H9 (cell line): ENCODE measurements at regions not wholly inside any gene's neighbourhood (a gene's known extent, or its start where the extent isn't known, plus 50 kb on each side); places are given as distances from the start of the nearest gene placed in this dataset.

ENCODE experiments used
- DNase-seq: peaks from one replicate; pipeline ENCODE4 v3.0.0-alpha.2; 2017
- H2AFZ ChIP-seq: one replicate; pipeline ENCODE4 v1.6.1; 2013; ENCODE audit warnings: mild to moderate bottlenecking, low read length, control low read depth, moderate library complexity
- H2AK5ac ChIP-seq: 2 replicates; pipeline ENCODE4 v1.6.1; 2013; ENCODE audit warnings: low read length, control low read depth, mixed read lengths; ENCODE audit not compliant: insufficient read length
- H2BK120ac ChIP-seq: one replicate; pipeline ENCODE4 v1.6.1; 2013; ENCODE audit warnings: low read depth, mild to moderate bottlenecking, low read length, control low read depth, inconsistent platforms; ENCODE audit not compliant: poor library complexity, severe bottlenecking
- H2BK12ac ChIP-seq: 2 replicates; pipeline ENCODE4 v1.6.1; 2013; ENCODE audit warnings: low read length, control low read depth, mixed read lengths, low read depth; ENCODE audit not compliant: insufficient read length
- H2BK15ac ChIP-seq: 2 replicates; pipeline ENCODE4 v1.6.1; 2013; ENCODE audit warnings: low read depth, low read length, control low read depth
- H2BK20ac ChIP-seq: one replicate; pipeline ENCODE4 v1.6.1; 2013; ENCODE audit warnings: low read depth, mild to moderate bottlenecking, low read length, control low read depth, inconsistent platforms; ENCODE audit not compliant: poor library complexity, severe bottlenecking
- H2BK5ac ChIP-seq: 2 replicates; pipeline ENCODE4 v1.6.1; 2013; ENCODE audit warnings: low read length, control low read depth, mixed read lengths; ENCODE audit not compliant: insufficient read length
- H3K14ac ChIP-seq: 2 replicates; pipeline ENCODE4 v1.6.1; 2013; ENCODE audit warnings: low read length, control low read depth; ENCODE audit not compliant: insufficient read depth
- H3K18ac ChIP-seq: 2 replicates; pipeline ENCODE4 v1.6.1; 2013; ENCODE audit warnings: low read depth, mild to moderate bottlenecking, mixed read lengths, low read length, control low read depth; ENCODE audit not compliant: insufficient read length
- H3K23ac ChIP-seq: 2 replicates; pipeline ENCODE4 v1.6.1; 2013; ENCODE audit warnings: low read length, control low read depth, mixed read lengths, low read depth; ENCODE audit not compliant: insufficient read length
- H3K23me2 ChIP-seq: 2 replicates; pipeline ENCODE4 v1.6.1; 2013; ENCODE audit warnings: low read depth, mild to moderate bottlenecking, mixed read lengths, low read length, control low read depth; ENCODE audit not compliant: insufficient read length, poor library complexity, severe bottlenecking
- H3K27ac ChIP-seq: 2 replicates; pipeline ENCODE4 v1.5.1; 2013; ENCODE audit warnings: low read length, control low read depth, mixed read lengths, low read depth; ENCODE audit not compliant: insufficient read length
- H3K27me3 ChIP-seq: 2 replicates; pipeline ENCODE4 v1.6.1; 2013; ENCODE audit warnings: low read length, control low read depth, inconsistent platforms; ENCODE audit not compliant: insufficient read depth
- H3K4ac ChIP-seq: 2 replicates; pipeline ENCODE4 v1.6.1; 2013; ENCODE audit warnings: low read depth, mild to moderate bottlenecking, control low read depth, inconsistent platforms, low read length, moderate library complexity
- H3K4me1 ChIP-seq: 2 replicates; pipeline ENCODE4 v1.6.1; 2013; ENCODE audit warnings: low read length, control low read depth, inconsistent platforms; ENCODE audit not compliant: insufficient read depth
- H3K4me2 ChIP-seq: 2 replicates; pipeline ENCODE4 v1.6.1; 2013; ENCODE audit warnings: low read length, control low read depth, mixed read lengths; ENCODE audit not compliant: insufficient read length, insufficient read depth
- H3K56ac ChIP-seq: 2 replicates; pipeline ENCODE4 v1.6.1; 2013; ENCODE audit warnings: low read depth, mild to moderate bottlenecking, mixed read lengths, low read length, control low read depth; ENCODE audit not compliant: insufficient read length
- H3K79me1 ChIP-seq: 2 replicates; pipeline ENCODE4 v1.6.1; 2013; ENCODE audit warnings: low read depth, mild to moderate bottlenecking, moderate library complexity, low read length, control low read depth, inconsistent platforms; ENCODE audit not compliant: insufficient read depth, poor library complexity, severe bottlenecking
- H3K79me2 ChIP-seq: 2 replicates; pipeline ENCODE4 v1.6.1; 2013; ENCODE audit warnings: low read length, control low read depth, inconsistent platforms; ENCODE audit not compliant: insufficient read depth
- H3K9ac ChIP-seq: 2 replicates; pipeline ENCODE4 v1.6.1; 2013; ENCODE audit warnings: low read length, control low read depth, mixed read lengths; ENCODE audit not compliant: insufficient read length; ENCODE audit errors: extremely low read depth
- H3K9me3 ChIP-seq: one replicate; pipeline ENCODE4 v1.6.1; 2013; ENCODE audit warnings: low read depth, low read length, inconsistent platforms; ENCODE audit not compliant: control insufficient read depth
- H3T11ph ChIP-seq: one replicate; pipeline ENCODE4 v1.6.1; 2013; ENCODE audit warnings: mild to moderate bottlenecking, low read length, control low read depth, inconsistent platforms
- H4K20me1 ChIP-seq: one replicate; pipeline ENCODE4 v1.6.1; 2013; ENCODE audit not compliant: control insufficient read depth, insufficient read length, insufficient read depth
- H4K5ac ChIP-seq: 2 replicates; pipeline ENCODE4 v1.6.1; 2013; ENCODE audit warnings: low read depth, mild to moderate bottlenecking, mixed read lengths, low read length, control low read depth; ENCODE audit not compliant: insufficient read length
- H4K8ac ChIP-seq: replicated peaks from 2 replicates; pipeline ENCODE4 v1.6.1; 2013; ENCODE audit warnings: low read length, control low read depth, mixed read lengths, low read depth; ENCODE audit not compliant: insufficient read length
- H4K91ac ChIP-seq: 2 replicates; pipeline ENCODE4 v1.6.1; 2013; ENCODE audit warnings: low read depth, mild to moderate bottlenecking, moderate library complexity, mixed read lengths, low read length, control low read depth; ENCODE audit not compliant: insufficient read length
- H3K27ac Mint-ChIP-seq, 3 experiments: 2 replicates in 2 of 3; 3 replicates in 1 of 3; pipeline ENCODE4 v1.8.0; 2020 to 2021; ENCODE audit warnings: mixed read lengths in 3 of 3, mild to moderate bottlenecking in 1 of 3, moderate library complexity in 1 of 3
- H3K27me3 Mint-ChIP-seq: 2 replicates; pipeline ENCODE4 v1.8.0; 2021; ENCODE audit warnings: low read depth, mild to moderate bottlenecking, moderate library complexity, mixed read lengths
- H3K36me3 Mint-ChIP-seq, 3 experiments: 2 replicates in 2 of 3; 3 replicates in 1 of 3; pipeline ENCODE4 v1.8.0; 2020 to 2021; ENCODE audit warnings: low read depth in 3 of 3, mixed read lengths in 3 of 3; ENCODE audit not compliant: insufficient read depth in 1 of 3
- H3K4me1 Mint-ChIP-seq, 2 experiments: 2 replicates each; pipeline ENCODE4 v1.8.0; 2020; ENCODE audit warnings: mixed read lengths in 2 of 2
- H3K4me3 Mint-ChIP-seq, 2 experiments: 2 replicates in 1 of 2; 3 replicates in 1 of 2; pipeline ENCODE4 v1.8.0; 2020 to 2021; ENCODE audit warnings: mild to moderate bottlenecking in 2 of 2, mixed read lengths in 2 of 2, moderate library complexity in 1 of 2
- H3K9me3 Mint-ChIP-seq, 2 experiments: 2 replicates in 1 of 2; 3 replicates in 1 of 2; pipeline ENCODE4 v1.8.0; 2020; ENCODE audit warnings: mild to moderate bottlenecking in 2 of 2, mixed read lengths in 2 of 2, moderate library complexity in 1 of 2
- CTCF ChIP-seq: fragments of 200-600 bp; sonication (generic); conservative IDR thresholded peaks from 3 replicates; pipeline ENCODE4 v1.8.0; 2021; ENCODE audit warnings: antibody characterized with exemption, mild to moderate bottlenecking
- WGBS: extraction: QIAGEN DNeasy Blood & Tissue Kit; methylation state at CpG from one replicate; pipeline ENCODE4 v1.1.7; 2013; ENCODE audit warnings: missing lambda C conversion rate, low lambda C conversion rate, mixed read lengths; ENCODE audit not compliant: insufficient read length; ENCODE audit errors: extremely low coverage; 5-methylcytosine and 5-hydroxymethylcytosine counted together

DNA sequence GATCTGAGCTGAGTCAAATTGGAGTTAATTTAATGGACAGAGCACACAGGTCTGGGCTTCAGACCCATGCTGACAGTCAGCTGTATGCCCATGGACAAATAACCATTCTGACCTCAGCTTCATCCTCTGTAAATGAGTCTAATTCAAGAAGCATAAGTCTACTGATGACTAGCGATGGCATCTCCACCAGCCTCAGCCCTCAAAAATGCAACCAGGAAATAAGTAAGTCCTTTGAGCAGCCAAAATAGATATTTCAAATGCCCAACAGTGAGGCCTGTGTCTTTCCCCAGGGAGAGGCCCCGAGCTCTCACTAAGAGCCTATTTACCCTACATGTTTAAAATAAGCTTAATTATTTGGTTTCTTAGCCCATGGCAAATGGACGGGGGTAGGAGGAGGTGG lies 114.2 kb upstream of the MTHFD1L start:
- no peaks in the 10 kb centered on the region for H3K9me3 ChIP-seq
- H2BK5ac ChIP-seq = no peak overlapping the region
- H2BK12ac ChIP-seq = no peak overlapping the region
- no peak overlapping the region for H3K27ac Mint-ChIP-seq
- H3K4me2 ChIP-seq = no peak overlapping the region
- H4K20me1 ChIP-seq = no peaks in the 10 kb centered on the region
- H3K4me1 ChIP-seq = peaks cover 4% of the 10 kb centered on the region; the same call in 1 of the 2 replicates
- H3K36me3 Mint-ChIP-seq = no peaks in the 10 kb centered on the region
- no peak for DNase-seq
- peaks cover 18 to 37% of the 10 kb centered on the region in 2 experiments for H3K4me1 Mint-ChIP-seq
- WGBS = no CpG with 5 or more reads among the region's 3 CpGs
- H3K9me3 Mint-ChIP-seq = no peaks in the 10 kb centered on the region
- H2AFZ ChIP-seq = no peak overlapping the region
- no peak overlapping the region for H4K8ac ChIP-seq
- no peak overlapping the region for H3K18ac ChIP-seq
- H3K23me2 ChIP-seq = no peaks in the 10 kb centered on the region
- peaks cover 53% of the 10 kb centered on the region for H3K27me3 Mint-ChIP-seq
- no peak overlapping the region for H2AK5ac ChIP-seq
- H3K79me1 ChIP-seq = no peaks in the 10 kb centered on the region
- H3K56ac ChIP-seq = no peak overlapping the region
- no peak overlapping the region for H2BK20ac ChIP-seq
- no peaks in the 10 kb centered on the region for H3K79me2 ChIP-seq
- H2BK15ac ChIP-seq = no peak overlapping the region
- TF ChIP-seq CTCF = no peak
- no peak overlapping the region for H4K91ac ChIP-seq
- no peak overlapping the region for H3K9ac ChIP-seq
- no peak overlapping the region for H4K5ac ChIP-seq
- no peak overlapping the region for H3K14ac ChIP-seq
- no peak overlapping the region for H3K27ac ChIP-seq
- no peak overlapping the region for H3K4me3 Mint-ChIP-seq
- H3K27me3 ChIP-seq = no peaks in the 10 kb centered on the region
- no peak overlapping the region for H3T11ph ChIP-seq
- H2BK120ac ChIP-seq = no peak overlapping the region
- no peak overlapping the region for H3K23ac ChIP-seq
- H3K4ac ChIP-seq = no peak overlapping the region
